ENCODE measurements at regions not wholly inside any gene's neighbourhood (a gene's known extent, or its start where the extent isn't known, plus 50 kb on each side); places are given as distances from the start of the nearest gene placed in this dataset.

DNA sequence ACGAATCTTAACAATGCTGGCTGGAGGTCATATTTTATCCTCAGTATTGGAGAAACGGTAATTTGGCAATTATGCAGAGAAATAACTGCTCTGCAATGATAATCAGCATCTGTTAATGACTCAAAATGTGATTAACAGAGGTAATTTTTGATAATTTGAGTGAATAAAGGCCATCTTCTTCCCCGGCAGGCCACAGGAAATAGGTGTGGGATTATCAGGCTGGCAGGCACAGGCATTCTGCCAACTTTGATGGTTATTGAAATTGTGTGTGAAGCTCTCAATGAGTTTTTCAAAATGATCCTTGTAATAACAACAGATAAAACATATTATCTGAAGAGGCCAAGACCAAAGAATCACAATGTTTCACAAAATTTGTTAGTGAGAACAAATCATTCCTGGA, 309.0 kb downstream of the PTGER3 start:
- TF ChIP-seq, protein P1, sequence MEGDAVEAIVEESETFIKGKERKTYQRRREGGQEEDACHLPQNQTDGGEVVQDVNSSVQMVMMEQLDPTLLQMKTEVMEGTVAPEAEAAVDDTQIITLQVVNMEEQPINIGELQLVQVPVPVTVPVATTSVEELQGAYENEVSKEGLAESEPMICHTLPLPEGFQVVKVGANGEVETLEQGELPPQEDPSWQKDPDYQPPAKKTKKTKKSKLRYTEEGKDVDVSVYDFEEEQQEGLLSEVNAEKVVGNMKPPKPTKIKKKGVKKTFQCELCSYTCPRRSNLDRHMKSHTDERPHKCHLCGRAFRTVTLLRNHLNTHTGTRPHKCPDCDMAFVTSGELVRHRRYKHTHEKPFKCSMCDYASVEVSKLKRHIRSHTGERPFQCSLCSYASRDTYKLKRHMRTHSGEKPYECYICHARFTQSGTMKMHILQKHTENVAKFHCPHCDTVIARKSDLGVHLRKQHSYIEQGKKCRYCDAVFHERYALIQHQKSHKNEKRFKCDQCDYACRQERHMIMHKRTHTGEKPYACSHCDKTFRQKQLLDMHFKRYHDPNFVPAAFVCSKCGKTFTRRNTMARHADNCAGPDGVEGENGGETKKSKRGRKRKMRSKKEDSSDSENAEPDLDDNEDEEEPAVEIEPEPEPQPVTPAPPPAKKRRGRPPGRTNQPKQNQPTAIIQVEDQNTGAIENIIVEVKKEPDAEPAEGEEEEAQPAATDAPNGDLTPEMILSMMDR (IDR thresholded peaks at IDR 0.05) = no peak
- TF ChIP-seq POLR2A (IDR thresholded peaks at IDR 0.05) (no peak), POLR2AphosphoS5 (IDR thresholded peaks at IDR 0.05) (no peak), EP300 (IDR thresholded peaks at IDR 0.05) (no peak)

Measured in sigmoid colon (tissue), 4 donors.